Spleen (tissue), 11 donors: ENCODE measurements at regions not wholly inside any gene's neighbourhood (a gene's known extent, or its start where the extent isn't known, plus 50 kb on each side); places are given as distances from the start of the nearest gene placed in this dataset.

Experiments
- DNase-seq: peaks from one replicate; pipeline ENCODE4 v3.0.0-alpha.2; 2020
- H3K27ac ChIP-seq, 8 donors: fragments of 200-600 bp; sonication (generic) in 7 of 8; 1 replicate in 4 of 8; 2 replicates in 4 of 8; pipeline versions ENCODE4 v1.5.0 to v1.8.0; 2016 to 2021; ENCODE audit warnings: inconsistent platforms in 4 of 8, mild to moderate bottlenecking in 4 of 8, moderate library complexity in 1 of 8
- H3K27me3 ChIP-seq, 7 donors: fragments of 200-600 bp; sonication (generic) in 6 of 7; replicated peaks in 1 of 7; 1 replicate in 4 of 7; 2 replicates in 3 of 7; pipeline versions ENCODE4 v1.5.0 to v1.8.0; 2016 to 2021; ENCODE audit warnings: inconsistent platforms in 3 of 7, mild to moderate bottlenecking in 1 of 7
- H3K36me3 ChIP-seq, 6 donors: fragments of 200-600 bp; sonication (generic) in 5 of 6; 1 replicate in 4 of 6; 2 replicates in 2 of 6; pipeline versions ENCODE4 v1.5.0 to v1.8.0; 2016 to 2021; ENCODE audit warnings: inconsistent platforms in 2 of 6
- H3K4me1 ChIP-seq, 6 donors: fragments of 200-600 bp; sonication (generic) in 5 of 6; 1 replicate in 3 of 6; 2 replicates in 3 of 6; pipeline versions ENCODE4 v1.5.0 to v1.8.0; 2016 to 2021; ENCODE audit warnings: inconsistent platforms in 3 of 6
- H3K4me3 ChIP-seq, 8 donors: fragments of 200-600 bp; sonication (generic) in 7 of 8; 1 replicate in 4 of 8; 2 replicates in 4 of 8; pipeline versions ENCODE4 v1.5.0 to v1.8.0; 2016 to 2021; ENCODE audit warnings: inconsistent platforms in 4 of 8, mild to moderate bottlenecking in 4 of 8, moderate library complexity in 2 of 8
- H3K9me3 ChIP-seq, 8 donors: fragments of 200-600 bp; sonication (generic) in 7 of 8; 1 replicate in 4 of 8; 2 replicates in 4 of 8; pipeline versions ENCODE4 v1.5.0 to v1.8.0; 2016 to 2021; ENCODE audit warnings: inconsistent platforms in 4 of 8
- POLR2A ChIP-seq, 3 donors: fragments of 450-650 bp; IDR thresholded peaks; one replicate each; pipeline ENCODE4 v1.5.1; 2017; ENCODE audit warnings: antibody characterized with exemption in 3 of 3, mild to moderate bottlenecking in 1 of 3
- POLR2AphosphoS5 ChIP-seq, 3 donors: sonication (generic); formaldehyde crosslinking; IDR thresholded peaks; one replicate each; pipeline ENCODE4 v1.5.1; 2017; ENCODE audit warnings: antibody characterized with exemption in 3 of 3
- WGBS, 5 donors: extraction: QIAGEN DNeasy Blood & Tissue Kit in 3 of 5; methylation state at CpG; one replicate each; pipeline versions ENCODE4 v1.1.5 to v1.1.7; 2013 to 2018; 5-methylcytosine and 5-hydroxymethylcytosine counted together
- intact Hi-C: fragments of 100-400 bp; cut with DNase I; formaldehyde crosslinking; loops from one replicate; pipeline ENCODE4 v1.15.0; 2023; ENCODE audit warnings: low total_unique reads
- TF ChIP-seq, protein P1 (sequence below), 11 experiments: fragments of 200-600 bp in 7 of 11; fragments of 450-650 bp in 4 of 11; sonication (generic) in 4 of 11; IDR thresholded peaks in 8 of 11; conservative IDR thresholded peaks in 3 of 11; 1 replicate in 7 of 11; 2 replicates in 4 of 11; pipeline versions ENCODE4 v1.4.0 to v1.8.0; 2016 to 2021; ENCODE audit warnings: antibody characterized with exemption in 11 of 11, inconsistent platforms in 4 of 11, mild to moderate bottlenecking in 1 of 11
- donor health status: healthy with polysubstance abuse.
- donor health status: DM: no; HTN: no; CAD: no; lungs with moderate emphysema.
- donor health status: DM: no; HTN: no; CAD: no.
- donor health status: Bipolar disorder and iron deficiency.
- donor health status: healthy.
- donor health status: DM: no; HTN: no; CAD: no.
- donor health status: DM: yes; HTN: yes; CAD: no.

DNA sequence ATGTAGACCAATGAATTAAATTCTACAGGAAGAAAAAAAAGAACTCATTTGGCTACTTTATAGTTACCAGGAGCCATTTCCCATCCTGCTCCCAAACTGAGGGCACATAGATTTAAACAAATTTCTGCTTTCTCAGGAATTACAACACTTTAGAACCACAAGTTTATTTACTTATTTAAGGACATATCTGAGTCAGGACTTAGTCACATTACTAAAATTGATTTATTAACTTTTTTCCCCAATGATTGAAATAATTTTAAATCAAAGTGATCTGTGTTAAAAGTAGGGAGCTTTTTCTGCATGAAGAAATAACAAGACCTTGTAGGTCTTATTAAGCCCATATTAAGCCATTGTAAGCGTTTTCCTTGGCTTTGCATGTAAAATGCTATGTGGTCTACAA lies 291.0 kb upstream of the HAND2 start:
- Histone ChIP-seq H3K27ac (no peak overlapping the region), H3K4me1 (no peaks in the 10 kb centered on the region), H3K27me3 (no peaks in the 10 kb centered on the region), H3K4me3 (no peak overlapping the region), H3K36me3 (no peaks in the 10 kb centered on the region), H3K9me3 (no peaks in the 10 kb centered on the region)
- WGBS, 5 donors: 67 to 88% (median 80%) methylated on average over 1 of the region's 1 CpG
- intact Hi-C loops: no loop called here
- TF ChIP-seq POLR2A (IDR thresholded peaks at IDR 0.05): no peak
- TF ChIP-seq, protein P1, sequence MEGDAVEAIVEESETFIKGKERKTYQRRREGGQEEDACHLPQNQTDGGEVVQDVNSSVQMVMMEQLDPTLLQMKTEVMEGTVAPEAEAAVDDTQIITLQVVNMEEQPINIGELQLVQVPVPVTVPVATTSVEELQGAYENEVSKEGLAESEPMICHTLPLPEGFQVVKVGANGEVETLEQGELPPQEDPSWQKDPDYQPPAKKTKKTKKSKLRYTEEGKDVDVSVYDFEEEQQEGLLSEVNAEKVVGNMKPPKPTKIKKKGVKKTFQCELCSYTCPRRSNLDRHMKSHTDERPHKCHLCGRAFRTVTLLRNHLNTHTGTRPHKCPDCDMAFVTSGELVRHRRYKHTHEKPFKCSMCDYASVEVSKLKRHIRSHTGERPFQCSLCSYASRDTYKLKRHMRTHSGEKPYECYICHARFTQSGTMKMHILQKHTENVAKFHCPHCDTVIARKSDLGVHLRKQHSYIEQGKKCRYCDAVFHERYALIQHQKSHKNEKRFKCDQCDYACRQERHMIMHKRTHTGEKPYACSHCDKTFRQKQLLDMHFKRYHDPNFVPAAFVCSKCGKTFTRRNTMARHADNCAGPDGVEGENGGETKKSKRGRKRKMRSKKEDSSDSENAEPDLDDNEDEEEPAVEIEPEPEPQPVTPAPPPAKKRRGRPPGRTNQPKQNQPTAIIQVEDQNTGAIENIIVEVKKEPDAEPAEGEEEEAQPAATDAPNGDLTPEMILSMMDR (IDR thresholded peaks at IDR 0.05 in 8 of 11, conservative IDR thresholded peaks at IDR 0.05 in 3 of 11): no peak
- no peak for TF ChIP-seq POLR2AphosphoS5 (IDR thresholded peaks at IDR 0.05)
- no peak for DNase-seq

DNA sequence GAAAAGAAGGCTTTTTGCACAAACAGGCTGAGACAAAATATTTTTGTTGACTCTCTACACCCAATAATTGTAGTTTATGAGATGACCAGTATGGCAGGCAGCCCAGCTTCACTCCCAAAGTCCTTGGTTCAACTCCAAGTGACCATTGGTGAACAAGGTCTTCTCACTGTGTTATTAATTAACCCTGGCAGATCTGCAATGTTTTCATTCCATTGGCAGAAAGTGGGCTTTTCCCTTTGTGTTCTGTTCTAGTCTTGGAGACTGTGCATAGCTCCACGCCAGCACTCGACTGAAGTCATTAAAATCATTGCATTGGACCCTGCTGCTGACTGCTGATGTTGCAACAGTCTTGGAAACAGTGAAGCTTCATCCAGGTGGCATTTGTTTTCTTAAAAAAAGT lies 277.3 kb upstream of the HAND2 start:
- Histone ChIP-seq H3K4me3 (no peak overlapping the region), H3K27ac (no peak overlapping the region), H3K36me3 (no peaks in the 10 kb centered on the region), H3K4me1 (no peaks in the 10 kb centered on the region), H3K27me3 (no peaks in the 10 kb centered on the region), H3K9me3 (no peaks in the 10 kb centered on the region)
- 55 to 90% (median 77%) methylated on average over 2 of the region's 2 CpGs for WGBS, 5 donors
- TF ChIP-seq POLR2A (IDR thresholded peaks at IDR 0.05) (no peak), POLR2AphosphoS5 (IDR thresholded peaks at IDR 0.05) (no peak)
- TF ChIP-seq, protein P1 (IDR thresholded peaks at IDR 0.05 in 8 of 11, conservative IDR thresholded peaks at IDR 0.05 in 3 of 11): no peak
- DNase-seq: no peak
- intact Hi-C loops: no loop called here

DNA sequence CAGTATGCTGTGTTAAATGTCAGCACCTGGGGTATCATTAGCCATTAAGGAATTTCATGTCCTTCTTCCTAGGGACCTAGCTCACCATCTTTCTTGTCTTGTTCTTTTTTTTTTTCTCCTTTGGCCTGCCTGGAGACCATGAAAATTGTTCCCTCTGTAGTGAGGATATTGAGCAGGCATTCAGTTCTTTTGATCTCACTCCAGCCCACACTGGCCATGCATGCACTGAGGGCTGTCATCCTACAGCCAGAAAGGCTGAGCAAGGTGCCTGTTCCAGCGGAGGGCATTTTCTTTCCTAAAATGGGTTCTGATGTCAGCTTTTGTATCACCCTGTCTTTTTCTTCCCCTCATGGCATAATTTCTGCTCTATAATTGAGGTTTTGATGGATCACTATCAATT lies 275.9 kb upstream of the HAND2 start:
- intact Hi-C loops: no loop called here

DNA sequence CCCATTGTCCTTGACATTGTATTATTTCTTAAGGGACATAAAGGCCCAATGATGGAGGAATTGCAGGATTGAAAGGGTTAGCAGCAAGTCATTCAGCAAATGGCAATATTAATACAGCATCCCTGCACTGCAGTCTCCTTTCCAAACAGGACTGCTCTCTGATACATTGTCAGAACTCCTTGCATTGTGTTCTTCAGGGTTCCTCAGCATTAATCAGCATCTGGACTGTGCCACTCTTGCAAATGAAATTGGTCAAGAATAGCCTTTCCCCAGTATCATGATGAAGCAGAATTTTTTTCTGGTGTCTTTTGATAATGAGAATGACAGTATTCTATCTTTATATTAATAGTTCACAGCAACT lies 272.6 kb upstream of the HAND2 start:
- no peak for DNase-seq
- Histone ChIP-seq H3K27me3 (no peaks in the 10 kb centered on the region), H3K36me3 (no peaks in the 10 kb centered on the region), H3K4me1 (no peaks in the 10 kb centered on the region), H3K9me3 (no peaks in the 10 kb centered on the region), H3K4me3 (no peak overlapping the region), H3K27ac (no peak overlapping the region)
- TF ChIP-seq POLR2A (IDR thresholded peaks at IDR 0.05): no peak
- no peak for TF ChIP-seq POLR2AphosphoS5 (IDR thresholded peaks at IDR 0.05)
- TF ChIP-seq, protein P1 (IDR thresholded peaks at IDR 0.05 in 8 of 11, conservative IDR thresholded peaks at IDR 0.05 in 3 of 11): no peak
- intact Hi-C loops: no loop called here

More for the DNA sequence above, 275.9 kb upstream of the HAND2 start:
- Histone ChIP-seq H3K4me3 (no peak overlapping the region), H3K9me3 (no peaks in the 10 kb centered on the region), H3K27ac (no peak overlapping the region), H3K36me3 (no peaks in the 10 kb centered on the region), H3K27me3 (no peaks in the 10 kb centered on the region), H3K4me1 (no peaks in the 10 kb centered on the region)
- no peak for TF ChIP-seq POLR2A (IDR thresholded peaks at IDR 0.05)
- TF ChIP-seq POLR2AphosphoS5 (IDR thresholded peaks at IDR 0.05): no peak
- TF ChIP-seq, protein P1 (IDR thresholded peaks at IDR 0.05 in 8 of 11, conservative IDR thresholded peaks at IDR 0.05 in 3 of 11): no peak
- DNase-seq: no peak
- WGBS, 5 donors: 85 to 100% (median 86%) methylated on average over 1 of the region's 1 CpG
